Activated T-cell treated with anti-CD3 and anti-CD28 coated beads, Interleukin-2, amount 50 U/mL, for 48 hours (primary cell): ENCODE measurements at regions not wholly inside any gene's neighbourhood (a gene's known extent, or its start where the extent isn't known, plus 50 kb on each side); places are given as distances from the start of the nearest gene placed in this dataset.
"Not testable (repeated sequence)": the region's sequence is repeated elsewhere in the genome, so short reads cannot be mapped to it uniquely, and the experiment has no call there.

Experiments used
- DNase-seq, 2 experiments: peaks; one replicate each; pipeline ENCODE4 v3.0.0-alpha.2; 2020

- peak in 1 of 2 experiments; percentile 3 for DNase-seq
These were observed 261.2 kb downstream of the ADGRD1 start for GRCh38 chr12:131214936-131215335.

- DNase-seq: not testable (repeated sequence)
These were observed 262.9 kb downstream of the ADGRD1 start for GRCh38 chr12:131216587-131216986.

GRCh38 chr12:131217024-131217586, 263.4 kb downstream of the ADGRD1 start:
- no peak for DNase-seq

- peak in 1 of 2 experiments; percentile 11 for DNase-seq
These were observed 264.6 kb downstream of the ADGRD1 start for GRCh38 chr12:131218026-131218922.

GRCh38 chr12:131218923-131219669, 265.4 kb downstream of the ADGRD1 start:
- DNase-seq: peak in 1 of 2 experiments; percentile 6

- no peak for DNase-seq
These were observed 266.1 kb downstream of the ADGRD1 start for GRCh38 chr12:131219670-131220330.

GRCh38 chr12:131220331-131220685, 266.6 kb downstream of the ADGRD1 start:
- no peak for DNase-seq

- DNase-seq: no peak
These were observed 267.6 kb downstream of the ADGRD1 start for GRCh38 chr12:131221061-131221956.

GRCh38 chr12:131221957-131222328, 268.2 kb downstream of the ADGRD1 start:
- DNase-seq: no peak

GRCh38 chr12:131222329-131223139, 268.8 kb downstream of the ADGRD1 start:
- DNase-seq: peak in 1 of 2 experiments; percentile 45

- DNase-seq: no peak
These were observed 269.6 kb downstream of the ADGRD1 start for GRCh38 chr12:131223171-131223761.

GRCh38 chr12:131223791-131224225, 270.1 kb downstream of the ADGRD1 start:
- DNase-seq: no peak

GRCh38 chr12:131224226-131225065, 270.7 kb downstream of the ADGRD1 start:
- peak in 1 of 2 experiments; percentile 27 for DNase-seq

GRCh38 chr12:131225066-131225380, 271.3 kb downstream of the ADGRD1 start:
- DNase-seq: not testable (repeated sequence)

- DNase-seq: no peak
These were observed 272.9 kb downstream of the ADGRD1 start for GRCh38 chr12:131226345-131227265.

- not testable (repeated sequence) for DNase-seq
These were observed 273.9 kb downstream of the ADGRD1 start for GRCh38 chr12:131227641-131228040.

GRCh38 chr12:131229079-131229425, 275.3 kb downstream of the ADGRD1 start:
- DNase-seq: not testable (repeated sequence)
